ENCODE measurements at regions not wholly inside any gene's neighbourhood (a gene's known extent, or its start where the extent isn't known, plus 50 kb on each side); places are given as distances from the start of the nearest gene placed in this dataset.
"Not testable (repeated sequence)": the region's sequence is repeated elsewhere in the genome, so short reads cannot be mapped to it uniquely, and the experiment has no call there.

DNA sequence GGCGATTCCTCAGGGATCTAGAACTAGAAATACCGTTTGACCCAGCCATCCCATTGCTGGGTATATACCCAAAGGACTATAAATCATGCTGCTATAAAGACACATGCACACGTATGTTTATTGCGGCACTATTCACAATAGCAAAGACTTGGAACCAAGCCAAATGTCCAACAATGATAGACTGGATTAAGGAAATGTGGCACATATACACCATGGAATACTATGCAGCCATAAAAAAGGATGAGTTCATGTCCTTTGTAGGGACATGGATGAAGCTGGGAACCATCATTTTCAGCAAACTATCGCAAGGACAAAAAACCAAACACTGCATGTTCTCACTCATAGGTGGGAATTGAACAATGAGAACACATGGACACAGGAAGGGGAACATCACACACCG is 311.1 kb downstream of the PTGER3 start:
- DNase-seq (ENCODE audit: low read depth in 1 of 2, low spot score in 2 of 2); H3K18ac ChIP-seq (ENCODE audit: extremely low read depth, low read length); H3K4me2 ChIP-seq (ENCODE audit: insufficient read depth in 1 of 2, low read depth in 2 of 2, low read length in 2 of 2); H3K23me2 ChIP-seq (ENCODE audit: low read depth, low read length); H2BK12ac ChIP-seq (ENCODE audit: low read depth, low read length); H3K79me2 ChIP-seq (ENCODE audit: control insufficient read depth in 1 of 2, insufficient read depth in 2 of 2, low read length in 2 of 2); FAIRE-seq; H3K9ac ChIP-seq (replicated peaks in 1 of 4; ENCODE audit: extremely low read depth in 1 of 4, low read depth in 3 of 4, low read length in 3 of 4); H3K23ac ChIP-seq (ENCODE audit: insufficient read length); H2BK15ac ChIP-seq (ENCODE audit: low read length); H3K9me3 ChIP-seq (ENCODE audit: insufficient read depth in 2 of 2, low read depth in 1 of 2, low read length in 1 of 2); H2AK5ac ChIP-seq (ENCODE audit: low read depth, low read length); H2BK5ac ChIP-seq (ENCODE audit: low read depth, low read length); H4K8ac ChIP-seq (ENCODE audit: extremely low read depth, insufficient read depth, low read length); H2BK120ac ChIP-seq (replicated peaks; ENCODE audit: low read depth, low read length); H3K79me1 ChIP-seq (ENCODE audit: low read depth, low read length); H3K56ac ChIP-seq (replicated peaks; ENCODE audit: insufficient read length, low read depth, low read length); H4K91ac ChIP-seq (replicated peaks; ENCODE audit: insufficient read length, low read length); POLR2A ChIA-PET (ENCODE audit: partially characterized antibody); H3K36me3 ChIP-seq (ENCODE audit: control insufficient read depth in 2 of 4, insufficient read depth in 4 of 4, low read length in 3 of 4); H3K4me3 ChIP-seq (ENCODE audit: extremely low read depth in 1 of 4, insufficient read depth in 2 of 4, low read depth in 3 of 4, low read length in 4 of 4); H3K27ac ChIP-seq (ENCODE audit: low read depth, low read length); H2AFZ ChIP-seq (ENCODE audit: low read length); H3K4ac ChIP-seq (replicated peaks; ENCODE audit: insufficient read length, low read depth, low read length); H4K5ac ChIP-seq (ENCODE audit: insufficient read length, low read depth, low read length); H4K20me1 ChIP-seq (replicated peaks in 1 of 2; ENCODE audit: control insufficient read depth in 1 of 2, insufficient read depth in 2 of 2, low read length in 2 of 2); H3K14ac ChIP-seq (ENCODE audit: insufficient read length); H3K27me3 ChIP-seq (replicated peaks in 1 of 4; ENCODE audit: control insufficient read depth in 3 of 4, extremely low read depth in 1 of 4, insufficient read depth in 3 of 4, low read length in 3 of 4); H3K4me1 ChIP-seq (replicated peaks in 1 of 4; ENCODE audit: control insufficient read depth in 3 of 4, insufficient read depth in 4 of 4, low read length in 3 of 4); H2BK20ac ChIP-seq (ENCODE audit: low read length): not testable (repeated sequence)
- 60% methylated on average over 3 of the region's 6 CpGs; no CpG with 5 or more reads in 1 of the 2 experiments for WGBS, 2 experiments (ENCODE audit: extremely low coverage in 1 of 2, insufficient coverage in 1 of 2, insufficient read length in 1 of 2, insufficient replicate concordance in 2 of 2, low coverage in 1 of 2, low lambda C conversion rate in 2 of 2, missing lambda C conversion rate in 1 of 2)
- CTCF ChIA-PET (ENCODE audit: partially characterized antibody), result interaction anchor here (0.5 to 1.7 kb wide), 3 partner anchors 9 to 633 kb away, joined by 3 to 4 read pairs (median 3); no protein-coding TSS in a partner anchor
